ENCODE measurements at regions not wholly inside any gene's neighbourhood (a gene's known extent, or its start where the extent isn't known, plus 50 kb on each side); places are given as distances from the start of the nearest gene placed in this dataset.

DNA sequence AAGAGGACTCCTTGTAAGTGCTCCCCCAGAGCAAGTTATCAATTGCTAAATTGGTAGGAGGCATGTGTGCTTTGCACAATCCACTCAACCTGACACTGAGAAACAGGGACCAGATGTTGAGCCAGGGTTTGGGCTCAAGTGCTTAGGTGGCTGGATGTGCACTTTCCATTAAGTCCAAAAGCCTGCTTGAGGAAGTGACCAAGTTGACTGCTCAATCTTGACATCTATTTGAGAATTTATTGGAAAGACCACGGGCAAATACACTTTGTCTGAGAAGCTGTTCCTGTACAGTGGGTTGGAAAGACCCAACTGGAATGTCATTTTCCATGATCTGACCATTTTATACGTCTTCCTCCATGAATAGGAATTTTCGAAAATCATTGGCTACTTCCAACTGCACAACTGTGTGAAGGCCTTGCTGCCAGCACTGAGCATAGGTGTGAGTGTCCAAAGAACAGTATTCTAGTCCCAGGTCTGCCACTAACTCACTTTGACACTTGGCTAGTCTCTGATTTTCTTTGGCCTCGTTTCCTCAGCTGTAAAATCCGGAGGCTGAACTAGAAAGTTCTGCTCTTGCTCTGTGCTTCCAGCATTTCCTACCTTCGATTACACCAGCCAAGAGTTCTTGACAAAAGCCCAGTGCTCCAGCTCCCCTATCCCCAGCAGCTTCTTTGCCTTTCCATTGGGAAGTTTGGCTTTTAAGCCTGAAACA is 186.9 kb upstream of the ECI2 start:
- DNase-seq (ENCODE audit: low spot score), result no peak

DNA sequence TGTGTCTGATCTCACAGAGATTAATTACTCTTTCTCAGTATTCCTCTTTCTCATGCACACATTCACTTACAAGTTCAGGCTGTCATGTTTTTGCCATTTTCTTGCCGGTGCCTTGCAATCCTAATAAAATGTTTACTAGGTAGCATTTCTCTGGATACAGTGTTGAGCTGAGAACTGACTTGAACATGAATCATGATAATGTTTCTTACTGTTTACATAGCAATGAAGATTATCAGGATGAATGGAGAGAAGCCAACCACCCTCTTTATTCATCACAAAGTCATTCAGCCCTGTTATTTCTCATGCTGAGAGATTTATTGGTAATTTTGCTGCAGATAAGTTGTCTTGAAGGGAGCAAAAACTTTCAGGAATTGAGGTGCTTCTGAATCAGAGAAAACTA is 185.5 kb upstream of the ECI2 start:
- DNase-seq (ENCODE audit: low spot score), result peak; percentile 87

DNA sequence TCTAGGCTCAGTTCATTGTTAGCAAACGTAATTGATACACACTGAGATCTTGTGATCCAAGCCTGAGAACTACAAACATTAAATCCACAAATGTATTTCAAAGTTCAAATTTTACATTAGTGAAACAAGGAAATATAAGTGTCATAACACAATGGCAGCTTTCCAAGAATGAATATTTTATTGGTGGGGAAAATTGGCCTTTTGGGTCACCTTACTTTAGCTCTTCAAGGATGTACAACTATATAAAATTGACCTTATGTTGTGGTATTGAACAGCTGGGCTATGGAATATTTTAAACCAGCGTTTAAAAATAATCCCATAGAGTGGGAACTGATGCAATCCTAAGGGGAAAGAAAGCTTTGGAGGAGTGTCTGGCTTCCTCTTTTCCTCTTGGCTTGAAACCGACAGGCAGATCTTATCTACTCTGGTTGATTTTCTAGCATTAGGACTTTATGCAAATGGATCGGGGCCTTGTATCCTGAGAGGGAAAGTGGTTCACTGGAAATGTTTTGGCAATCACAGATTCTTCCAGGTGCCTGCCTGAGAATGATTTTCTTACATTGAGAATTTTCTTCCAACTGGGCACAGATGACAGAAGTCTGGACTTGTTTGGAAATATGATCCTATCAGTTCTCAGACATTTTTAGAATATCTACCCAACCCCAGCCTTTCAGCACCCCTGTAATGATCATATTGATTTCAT is 184.8 kb upstream of the ECI2 start:
- peak; percentile 6 for DNase-seq (ENCODE audit: low spot score)

GRCh38 chr6:4318321-4318720 is 182.9 kb upstream of the ECI2 start:
- no peak for DNase-seq (ENCODE audit: low spot score)

- peak; percentile 84 for DNase-seq (ENCODE audit: low spot score)
These were observed 181.6 kb upstream of the ECI2 start for GRCh38 chr6:4316867-4317400.

GRCh38 chr6:4314201-4314707 is 178.9 kb upstream of the ECI2 start:
- DNase-seq (ENCODE audit: low spot score), result no peak

- DNase-seq (ENCODE audit: low spot score), result peak; percentile 95
These were observed 177.8 kb upstream of the ECI2 start for GRCh38 chr6:4313044-4313686.

DNA sequence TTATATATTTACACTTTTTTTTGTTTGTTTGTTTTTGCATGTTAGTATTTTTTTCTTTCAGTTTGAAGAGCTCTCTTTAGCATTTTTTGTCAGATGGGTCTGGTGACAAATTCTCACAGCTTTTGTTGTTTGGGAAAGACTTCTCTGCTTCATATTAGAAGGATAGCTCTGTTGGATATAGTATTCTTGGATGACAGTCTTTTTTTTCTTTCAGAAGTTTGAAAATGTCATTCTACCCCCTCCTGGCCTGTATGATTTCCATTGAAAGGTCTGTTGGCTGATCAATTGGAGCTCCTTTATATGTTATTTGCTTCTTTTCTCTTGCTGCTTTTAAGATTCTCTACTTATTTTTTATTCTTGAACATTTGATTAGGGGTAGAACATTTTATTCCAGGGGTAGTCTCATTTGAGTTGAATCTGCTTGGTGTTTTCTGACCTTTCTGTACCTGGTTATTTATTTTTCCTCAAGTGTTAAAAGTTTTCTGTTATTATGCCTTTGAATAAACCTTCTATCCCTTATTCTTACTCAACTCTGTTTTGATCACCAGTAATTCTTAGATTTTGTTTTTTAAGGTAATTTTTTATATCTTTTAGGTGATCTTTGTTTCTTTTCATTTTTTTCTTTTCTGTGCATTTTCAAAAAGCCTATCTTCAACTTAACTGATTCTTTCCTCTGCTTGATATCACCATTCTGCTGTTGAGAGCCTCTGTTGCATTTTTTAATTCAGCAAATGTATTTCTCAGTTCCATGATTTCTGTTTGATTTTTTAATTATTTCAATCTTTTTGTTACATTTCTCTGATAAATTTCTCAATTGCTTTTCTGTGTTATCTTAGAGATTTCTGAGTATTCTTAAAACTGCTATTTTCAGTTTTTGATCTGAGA is 176.8 kb upstream of the ECI2 start:
- no peak for DNase-seq (ENCODE audit: low spot score)

DNA sequence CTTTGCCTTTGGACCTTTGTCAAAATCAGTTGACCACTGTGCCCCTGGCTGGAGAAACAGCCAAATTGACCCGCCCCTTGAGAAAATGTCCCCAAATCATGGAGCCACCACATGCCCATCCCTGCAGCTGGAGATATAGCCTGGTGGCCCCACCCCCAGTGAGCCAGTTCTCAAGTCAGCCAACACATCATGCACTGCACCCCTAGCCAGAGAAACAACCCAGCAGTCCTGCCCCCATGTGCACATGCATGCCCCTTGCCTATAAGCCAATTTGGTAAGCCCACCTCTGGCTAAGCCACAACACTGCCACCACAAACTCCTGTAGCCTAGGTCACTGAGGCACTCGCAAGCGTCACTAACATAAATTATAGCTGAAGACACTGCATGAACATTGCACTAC is 174.2 kb upstream of the ECI2 start:
- no peak for DNase-seq (ENCODE audit: low spot score)

DNA sequence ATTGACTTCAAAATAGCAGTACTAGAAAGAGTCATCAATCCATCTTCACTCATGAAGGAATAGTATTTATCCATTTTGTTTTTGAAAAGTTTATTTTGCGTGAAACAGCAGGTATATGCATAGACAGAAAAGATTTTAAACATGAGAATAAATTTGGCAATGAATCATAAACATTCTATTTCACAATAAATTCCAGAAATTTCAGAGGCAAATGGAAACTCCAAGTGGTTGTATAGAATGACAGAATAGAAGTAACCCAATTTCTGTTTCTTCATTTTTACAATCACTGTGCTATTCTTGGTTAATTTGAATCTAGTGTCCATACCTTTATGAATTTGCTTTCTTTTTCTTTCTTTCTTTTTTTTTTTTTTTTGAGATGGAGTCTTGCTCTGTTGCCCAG is 173.0 kb upstream of the ECI2 start:
- DNase-seq (ENCODE audit: low spot score), result no peak

GRCh38 chr6:4304927-4305455 is 169.6 kb upstream of the ECI2 start:
- DNase-seq (ENCODE audit: low spot score), result no peak

GRCh38 chr6:4303638-4304037 is 168.3 kb upstream of the ECI2 start:
- no peak for DNase-seq (ENCODE audit: low spot score)

DNA sequence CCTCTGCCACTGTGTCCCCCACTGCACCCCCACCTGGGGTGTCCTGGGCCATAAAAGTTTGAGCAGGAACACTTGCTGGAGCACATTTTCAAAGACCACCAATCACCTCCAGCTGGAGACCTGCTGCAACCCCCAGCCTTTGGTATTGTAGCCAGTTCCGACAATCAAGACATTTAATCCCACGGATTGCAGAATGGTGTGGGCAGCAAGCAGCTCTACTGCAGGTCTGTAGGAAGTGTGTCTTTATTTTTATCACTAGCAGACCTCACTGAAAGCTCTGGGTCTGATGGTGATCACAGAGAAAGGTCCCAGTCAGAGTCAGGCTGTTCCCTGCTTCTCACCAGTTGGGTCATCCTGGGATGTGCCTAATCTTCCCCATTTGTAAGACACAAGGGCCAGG is 167.1 kb upstream of the ECI2 start:
- no peak for DNase-seq (ENCODE audit: low spot score)

DNA sequence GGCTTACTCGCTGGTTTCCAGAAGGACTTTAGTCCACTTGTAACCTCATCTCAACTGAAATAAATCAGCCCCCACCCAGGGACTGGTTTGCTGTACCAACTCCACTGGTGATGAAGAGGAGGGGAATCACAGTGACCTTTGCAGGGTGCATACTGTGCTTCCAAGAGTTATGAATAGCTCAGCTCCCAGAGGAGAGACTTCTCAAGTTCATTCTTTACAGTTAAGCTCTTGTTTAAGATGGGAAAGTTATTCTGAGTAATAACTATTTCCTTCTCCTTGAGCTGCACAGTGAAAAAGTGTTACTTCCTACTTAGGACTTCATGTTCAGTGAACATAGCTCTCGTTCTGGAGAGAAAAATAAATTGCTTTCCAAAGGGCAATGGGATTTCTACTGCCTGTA is 166.5 kb upstream of the ECI2 start:
- DNase-seq (ENCODE audit: low spot score), result no peak

GRCh38 chr6:4300917-4301316 is 165.5 kb upstream of the ECI2 start:
- DNase-seq (ENCODE audit: low spot score), result no peak

GRCh38 chr6:4299476-4299875 is 164.1 kb upstream of the ECI2 start:
- peak; percentile 47 for DNase-seq (ENCODE audit: low spot score)

DNA sequence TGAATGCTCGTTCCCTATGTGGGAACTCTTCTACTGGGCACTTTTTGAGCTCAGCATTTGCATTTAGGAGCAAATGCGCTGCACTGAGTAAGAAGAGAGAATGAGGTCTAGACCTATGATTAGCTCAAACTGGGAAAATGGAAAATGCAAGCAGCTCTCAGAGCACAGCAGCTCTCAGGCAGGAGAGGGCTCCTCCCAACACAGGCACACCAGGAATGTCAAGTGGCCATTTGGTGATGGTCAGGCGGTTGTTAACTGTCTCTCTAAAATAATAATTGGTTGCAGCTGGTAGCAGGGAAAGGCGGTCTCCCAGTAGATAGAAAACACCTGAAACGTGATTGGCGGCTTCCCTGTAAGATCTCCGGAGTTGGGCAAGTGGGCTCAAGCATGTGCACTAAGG is 162.0 kb upstream of the ECI2 start:
- no peak for DNase-seq (ENCODE audit: low spot score)

DNA sequence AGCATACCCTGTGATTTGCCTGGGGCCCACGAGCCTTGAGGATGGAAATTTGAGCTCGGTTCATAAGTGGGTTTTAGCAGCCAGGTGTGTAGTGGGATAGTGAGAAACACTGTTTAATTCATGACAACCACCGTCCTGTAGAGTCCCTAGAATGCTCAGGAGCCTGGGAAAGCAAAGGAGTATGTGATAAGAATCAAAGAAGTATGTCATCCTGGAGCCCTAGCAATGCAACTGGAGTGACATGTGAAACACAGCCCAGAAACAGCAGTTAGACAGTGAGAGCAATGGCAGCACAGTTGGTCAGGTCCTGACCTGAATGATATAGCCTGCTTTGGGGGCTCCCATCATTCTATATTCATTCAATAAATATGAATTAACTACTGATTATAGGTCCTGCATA is 161.2 kb upstream of the ECI2 start:
- no peak for DNase-seq (ENCODE audit: low spot score)

DNA sequence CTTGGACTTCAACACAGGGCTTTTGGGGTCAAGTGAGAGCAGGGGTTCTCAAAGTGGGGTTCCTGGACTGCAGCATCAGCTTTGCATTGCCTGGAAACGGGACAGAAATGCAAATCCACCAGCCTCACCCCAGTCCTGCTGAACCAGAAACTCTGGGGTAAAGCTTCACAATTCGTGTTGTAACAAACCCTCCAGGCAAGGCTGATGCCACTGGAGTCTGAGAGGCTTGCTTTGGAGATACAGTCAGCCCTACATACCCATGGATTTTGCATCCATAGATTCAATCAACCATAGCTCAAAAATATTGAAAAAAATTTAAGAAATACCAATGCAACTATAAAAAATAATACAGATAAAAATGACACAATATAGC is 160.4 kb upstream of the ECI2 start:
- DNase-seq (ENCODE audit: low spot score), result no peak

DNA sequence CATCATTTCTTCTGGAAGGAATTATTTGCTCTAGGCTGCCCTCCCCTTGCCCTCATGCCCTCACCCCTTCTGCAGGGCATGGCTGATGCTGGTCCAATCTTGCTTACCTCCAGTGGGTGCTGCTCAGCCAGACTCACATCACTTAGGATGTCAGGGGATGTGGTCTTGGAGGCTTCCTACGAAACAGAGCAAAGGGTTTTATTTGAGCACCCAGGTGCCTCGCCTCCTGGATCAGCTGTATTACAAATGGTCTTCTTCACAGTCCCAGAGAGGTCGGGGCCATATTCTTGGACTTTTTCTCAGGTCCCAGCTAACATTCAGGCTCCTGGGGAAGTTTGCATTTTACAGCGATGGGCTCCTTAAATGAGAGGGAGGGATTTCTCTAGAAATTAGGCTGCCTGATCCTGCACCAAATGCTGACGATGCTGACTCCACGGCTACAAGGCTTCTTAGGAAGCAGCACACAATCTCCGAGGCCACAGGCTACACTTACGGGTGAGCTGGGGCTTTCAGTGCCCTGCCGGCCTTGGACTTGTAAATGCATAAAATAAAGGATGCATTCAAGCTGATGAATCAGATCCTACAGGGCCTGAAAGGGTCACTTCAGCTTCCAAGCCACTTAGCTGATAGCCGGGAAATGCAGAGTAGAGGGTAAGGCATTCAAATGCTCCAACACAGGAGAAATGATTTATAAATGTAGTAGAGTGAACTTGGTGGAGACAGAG is 159.8 kb upstream of the ECI2 start:
- DNase-seq (ENCODE audit: low spot score), result no peak

GRCh38 chr6:4294636-4295035 is 159.3 kb upstream of the ECI2 start:
- DNase-seq (ENCODE audit: low spot score), result no peak

Data from kidney tubule cell (primary cell).